ENCODE measurements at regions not wholly inside any gene's neighbourhood (a gene's known extent, or its start where the extent isn't known, plus 50 kb on each side); places are given as distances from the start of the nearest gene placed in this dataset.

DNA sequence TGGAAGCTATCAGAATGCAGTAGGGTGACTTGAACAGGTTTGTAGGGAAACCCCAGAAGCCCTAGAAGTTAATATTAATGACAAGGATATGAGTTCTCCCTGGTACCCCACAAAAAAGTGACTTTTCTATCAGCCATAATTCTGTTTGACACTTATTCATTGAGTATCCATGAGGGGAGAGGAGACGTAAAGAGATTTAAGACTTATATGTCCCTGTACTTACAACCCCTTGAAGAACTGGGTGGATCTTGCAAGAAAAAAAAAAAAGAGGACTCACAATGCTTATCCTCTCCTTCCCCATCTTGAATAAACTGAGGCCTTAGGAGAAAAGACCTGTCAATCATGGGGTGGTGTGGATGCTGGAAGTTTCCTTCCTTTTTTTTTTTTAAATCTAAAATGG, 203.5 kb downstream of the CBLN1 start:
- no peak for DNase-seq (ENCODE audit: low spot score)

DNA sequence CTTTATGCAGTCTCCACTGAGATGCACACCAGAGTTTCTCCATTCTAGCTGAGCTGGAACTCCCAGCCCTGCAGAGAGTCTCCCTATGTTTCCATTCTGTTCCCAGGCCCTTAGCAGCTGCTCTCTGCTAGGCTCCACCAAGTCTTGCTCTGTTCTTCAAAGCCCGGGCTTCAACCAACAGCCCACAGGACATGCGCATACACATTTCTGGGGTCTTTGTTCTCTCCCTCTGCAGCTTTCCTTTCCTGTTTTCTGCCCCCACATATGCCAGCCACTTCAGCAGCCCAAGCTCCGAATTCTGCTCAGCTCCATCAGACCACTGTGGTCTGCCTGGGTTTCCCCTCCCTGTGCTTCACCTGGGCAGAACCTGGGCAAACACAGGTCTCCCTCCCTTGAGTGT, 205.9 kb downstream of the CBLN1 start:
- DNase-seq (ENCODE audit: low spot score) = no peak

DNA sequence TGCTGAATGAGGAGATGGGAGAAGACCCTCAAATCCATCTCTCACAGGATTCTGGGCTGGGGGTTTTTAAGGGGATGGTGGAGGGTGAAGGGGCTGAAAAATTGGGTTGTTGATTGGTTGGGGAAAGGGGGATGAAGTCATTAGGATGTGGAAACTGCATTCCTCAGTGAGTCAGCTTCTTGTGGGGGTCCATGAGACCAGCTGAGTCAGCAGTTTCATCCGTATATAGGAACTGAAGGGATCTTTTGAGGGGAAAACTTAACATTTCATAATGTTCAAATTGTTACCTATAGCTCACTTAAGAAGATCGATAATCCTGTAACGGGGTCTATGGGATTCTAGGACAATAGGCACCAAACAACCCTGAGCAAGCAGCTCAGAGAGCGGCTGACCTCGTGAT, 213.4 kb downstream of the CBLN1 start:
- no peak for DNase-seq (ENCODE audit: low spot score)

DNA sequence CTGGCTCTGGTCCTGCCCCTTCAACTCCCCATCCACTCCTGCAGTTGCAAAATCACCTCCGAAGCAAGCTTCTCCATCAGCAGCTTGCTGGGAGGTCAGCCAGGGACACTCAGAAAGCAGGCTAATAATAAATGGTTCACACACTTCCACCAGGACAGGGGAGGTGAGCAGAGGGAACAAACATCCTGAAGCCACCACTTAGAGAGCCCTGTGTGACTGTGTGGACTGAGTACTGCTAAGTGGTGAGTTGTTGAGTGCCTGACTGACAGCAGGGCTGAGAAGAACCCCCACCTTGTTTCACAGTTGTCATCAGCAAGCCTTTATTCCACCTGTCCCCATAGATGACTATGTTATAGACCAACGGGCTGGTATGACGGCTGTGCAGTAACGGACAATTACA, 213.9 kb downstream of the CBLN1 start:
- no peak for DNase-seq (ENCODE audit: low spot score)

DNA sequence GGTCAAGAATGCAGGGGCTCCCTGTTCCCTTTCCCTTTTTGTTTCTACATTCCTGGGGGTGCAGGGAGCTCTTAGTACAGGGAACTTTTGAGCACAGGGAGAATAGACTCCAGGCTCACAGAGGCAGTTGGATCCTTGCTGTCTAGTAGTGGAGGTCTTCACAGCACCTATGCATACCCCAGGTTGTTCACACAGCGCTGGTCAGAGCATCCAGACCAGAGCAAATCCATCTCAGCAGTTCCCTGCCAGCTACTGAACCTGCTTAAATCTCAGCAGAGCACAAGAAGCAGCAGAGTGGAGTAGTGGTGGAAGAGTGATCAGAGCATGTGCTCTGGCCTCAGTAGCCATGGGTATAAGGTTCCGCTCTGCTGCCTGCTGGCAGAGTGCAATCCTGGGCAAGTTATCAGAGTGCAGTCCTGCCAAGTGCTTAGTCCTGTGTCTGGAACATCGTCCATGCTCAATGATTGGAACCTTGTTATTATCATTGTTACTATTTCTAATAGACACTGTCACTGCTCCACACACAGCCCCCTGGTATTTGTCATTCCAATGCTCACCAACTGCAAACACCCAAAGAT, 220.4 kb downstream of the CBLN1 start:
- no peak for DNase-seq (ENCODE audit: low spot score)

DNA sequence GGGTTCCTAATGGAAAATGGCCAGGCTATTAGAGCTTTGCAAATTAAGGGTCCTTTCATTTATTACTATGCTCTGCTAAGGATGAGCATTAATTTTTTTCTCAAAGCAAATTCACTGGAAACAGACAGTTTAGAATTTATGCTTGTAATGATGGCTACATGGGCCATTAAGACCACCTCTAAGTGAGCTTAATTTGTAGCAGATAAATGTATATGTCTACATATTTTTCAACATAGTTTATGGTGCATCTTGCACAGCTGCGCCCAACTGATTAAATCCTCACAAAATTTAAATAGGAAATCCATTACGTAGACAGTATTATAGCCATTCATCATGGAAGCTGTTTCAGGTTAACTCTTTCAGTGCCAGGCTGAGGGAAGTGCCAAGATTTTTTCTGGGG, 220.9 kb downstream of the CBLN1 start:
- no peak for DNase-seq (ENCODE audit: low spot score)

DNA sequence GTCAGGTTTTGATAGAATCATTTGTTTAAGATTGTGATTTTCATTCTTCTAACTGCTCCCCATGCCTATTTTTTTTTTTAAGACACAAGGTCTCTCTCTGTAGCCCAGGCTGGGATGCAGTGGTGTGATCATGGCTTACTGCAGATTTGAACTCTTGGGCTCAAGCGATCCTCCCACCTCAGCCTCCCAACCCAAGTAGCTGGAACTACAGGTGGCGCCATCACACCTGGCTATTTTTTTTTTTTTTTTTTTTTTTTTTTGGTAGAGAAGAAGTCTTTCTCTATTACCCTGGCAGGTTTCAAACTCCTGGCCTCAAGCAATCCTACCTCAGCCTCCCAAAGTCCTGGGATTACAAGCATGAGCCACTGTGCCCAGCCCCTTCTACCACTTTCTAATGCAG, 223.3 kb downstream of the CBLN1 start:
- no peak for DNase-seq (ENCODE audit: low spot score)

DNA sequence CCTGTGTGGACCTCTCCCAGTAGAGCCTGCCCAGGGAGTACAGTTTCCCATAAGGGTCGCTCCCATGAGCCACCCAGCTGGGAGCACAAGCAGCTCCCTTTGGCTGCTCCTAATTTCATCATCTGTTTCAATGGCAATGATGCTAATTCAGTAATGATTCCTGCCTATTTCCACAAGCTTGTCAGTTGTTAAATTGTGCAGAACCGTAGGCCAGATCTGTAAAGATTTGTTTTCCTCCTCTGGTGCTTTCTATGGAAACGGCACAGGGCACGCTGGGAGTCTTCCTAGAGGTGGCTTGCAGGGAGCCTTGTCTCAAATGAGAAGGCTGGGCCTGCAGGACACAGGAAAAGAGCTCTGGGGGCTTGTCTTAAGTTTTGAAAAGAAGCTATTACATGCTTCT, 223.7 kb downstream of the CBLN1 start:
- no peak for DNase-seq (ENCODE audit: low spot score)

DNA sequence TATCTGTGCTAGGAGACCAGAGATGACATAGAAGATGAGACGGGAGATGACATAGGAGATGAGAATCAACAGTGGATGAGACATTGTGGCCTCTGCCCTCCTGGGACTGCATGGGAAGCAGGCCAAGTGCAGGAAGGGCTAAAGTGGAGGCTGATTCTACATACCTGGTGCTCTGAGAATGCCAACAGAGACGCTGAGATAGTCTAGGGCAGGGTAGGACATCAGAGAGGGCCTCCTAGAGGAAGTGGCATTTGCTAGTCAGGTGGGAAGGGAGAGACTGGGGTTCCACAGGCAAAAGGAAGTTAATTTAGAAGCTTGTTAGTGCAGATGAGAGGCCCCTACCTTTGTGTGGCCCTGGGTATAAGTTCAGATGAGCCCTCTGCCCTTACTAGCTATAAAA, 224.2 kb downstream of the CBLN1 start:
- DNase-seq (ENCODE audit: low spot score) = no peak

DNA sequence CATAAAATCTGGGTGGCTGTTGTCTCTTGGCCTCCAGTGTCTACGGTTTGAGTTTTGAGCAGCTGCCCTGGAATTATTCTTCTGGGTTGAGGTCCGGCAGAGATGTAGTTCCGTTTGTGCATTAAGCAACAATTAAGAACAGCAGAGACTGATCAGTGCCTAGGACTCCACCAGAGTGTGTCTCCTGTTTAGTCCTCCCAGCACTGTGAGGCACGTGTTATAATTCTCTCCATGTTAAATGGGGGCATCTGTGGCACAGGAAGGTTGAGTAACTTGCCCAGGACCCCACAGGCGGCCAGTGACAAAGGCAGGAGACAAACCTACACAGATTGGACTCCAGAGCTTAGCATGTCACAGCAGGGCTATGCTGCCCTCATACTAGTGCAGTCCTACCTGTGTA, 225.1 kb downstream of the CBLN1 start:
- no peak for DNase-seq (ENCODE audit: low spot score)

DNA sequence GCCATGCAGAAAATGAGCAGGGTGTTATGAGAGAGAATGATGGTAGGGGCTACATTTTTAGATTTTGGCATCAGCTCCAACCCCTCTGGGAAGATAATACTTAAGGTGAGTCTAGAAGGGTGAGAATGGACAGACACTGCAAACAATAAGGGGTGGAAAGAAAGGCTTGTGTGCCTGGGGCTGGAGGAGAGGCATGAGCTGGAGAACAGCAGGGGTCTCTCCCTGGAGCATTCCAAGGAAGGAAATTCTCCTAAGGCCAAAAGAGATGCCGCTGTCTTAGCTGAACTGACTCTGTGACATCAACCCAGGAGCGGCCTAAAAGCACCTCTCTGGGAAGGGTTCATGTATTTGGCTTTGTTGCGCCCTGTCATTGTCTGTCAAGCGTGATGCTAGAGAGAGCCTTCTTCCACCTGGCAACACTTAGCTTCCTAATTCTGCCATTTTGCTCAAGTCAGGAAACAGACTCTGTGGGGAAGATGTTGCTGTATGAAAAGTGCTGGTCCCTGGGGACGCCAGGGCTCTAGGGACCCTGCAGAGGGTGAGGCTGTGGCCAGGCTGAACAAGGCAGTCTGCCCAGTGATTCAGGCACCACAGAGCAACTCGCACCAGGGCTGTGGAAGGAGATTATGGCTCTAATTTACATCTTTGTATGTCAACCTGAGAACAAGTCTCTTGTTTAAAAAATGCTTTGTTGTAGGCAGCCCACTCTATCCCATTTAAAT, 225.7 kb downstream of the CBLN1 start:
- no peak for DNase-seq (ENCODE audit: low spot score)

DNA sequence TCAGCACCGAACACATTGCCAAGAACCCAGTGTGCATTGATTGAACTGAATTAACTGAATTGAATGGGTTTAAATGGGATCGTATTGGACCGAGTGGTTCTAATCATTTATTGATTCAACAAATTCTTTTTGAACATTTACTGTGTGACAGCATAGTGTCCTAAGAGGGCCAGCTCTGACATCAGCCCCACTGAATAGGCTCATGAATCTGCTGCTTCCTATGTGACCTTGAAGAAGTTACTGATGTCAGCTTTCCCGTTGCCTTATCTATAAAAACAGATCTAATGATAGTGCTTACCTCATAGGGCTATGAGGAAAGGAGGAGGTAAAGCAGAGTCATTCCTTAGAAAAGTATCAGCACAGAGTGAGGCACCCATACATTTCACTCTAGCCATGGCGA, 226.3 kb downstream of the CBLN1 start:
- DNase-seq (ENCODE audit: low spot score) = no peak

DNA sequence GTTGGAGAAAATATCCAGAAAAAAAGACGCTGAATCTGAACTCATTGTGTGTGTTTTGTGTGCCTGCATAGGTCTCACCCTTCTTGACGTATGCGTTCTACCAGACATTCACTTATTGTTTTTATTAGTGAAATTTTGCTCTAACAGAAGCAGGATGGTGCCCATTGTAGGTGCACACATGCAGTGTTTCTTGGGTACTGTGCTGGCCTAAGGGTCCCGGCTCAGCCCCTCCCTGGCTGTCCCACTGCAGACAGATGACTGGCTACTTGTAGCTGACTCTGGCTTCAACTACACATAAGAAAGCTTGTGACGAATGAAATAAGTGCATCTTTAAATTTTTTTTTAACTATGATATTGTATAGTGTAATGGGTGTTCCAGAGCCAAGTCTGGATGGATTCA, 227.0 kb downstream of the CBLN1 start:
- DNase-seq (ENCODE audit: low spot score) = no peak

DNA sequence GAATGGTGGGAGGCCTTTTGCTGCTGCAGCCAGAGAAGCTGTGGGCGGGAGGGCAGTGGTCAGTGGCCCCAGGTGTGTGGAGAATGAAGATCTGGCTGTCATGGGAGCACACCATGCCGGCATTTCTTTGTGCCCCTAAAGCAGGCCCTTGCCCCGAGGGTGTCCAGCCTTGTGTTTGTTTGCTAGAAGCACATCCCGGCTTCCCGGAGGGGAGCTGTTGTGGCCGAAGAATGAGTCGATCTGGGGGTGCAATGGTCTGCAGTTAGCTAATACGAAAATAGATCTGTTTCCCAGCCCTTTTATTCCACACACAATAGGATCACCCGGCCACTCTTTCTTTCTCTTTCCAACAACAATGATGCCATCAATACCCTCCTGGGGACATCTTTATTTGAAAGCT, 228.8 kb downstream of the CBLN1 start:
- DNase-seq (ENCODE audit: low spot score) = no peak

DNA sequence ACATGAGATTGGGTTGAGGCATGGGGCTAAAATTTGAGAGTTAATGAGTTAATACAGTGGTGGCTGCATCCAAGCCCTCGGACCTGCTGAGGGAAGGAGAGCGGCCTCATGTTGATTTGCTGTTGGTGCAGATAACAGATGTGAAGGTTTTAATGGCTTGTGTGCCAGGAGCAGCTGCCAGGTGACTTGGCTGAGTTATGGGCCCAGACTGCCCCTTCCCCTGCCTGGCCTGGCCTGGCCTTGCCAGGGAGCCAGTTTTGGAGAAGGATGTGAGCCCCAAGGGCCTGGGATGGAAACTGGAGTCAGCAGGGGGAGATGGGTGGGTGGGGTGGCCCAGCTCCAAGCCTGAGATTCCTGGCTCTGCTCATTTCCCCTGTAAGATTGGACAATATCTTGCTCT, 230.1 kb downstream of the CBLN1 start:
- no peak for DNase-seq (ENCODE audit: low spot score)

DNA sequence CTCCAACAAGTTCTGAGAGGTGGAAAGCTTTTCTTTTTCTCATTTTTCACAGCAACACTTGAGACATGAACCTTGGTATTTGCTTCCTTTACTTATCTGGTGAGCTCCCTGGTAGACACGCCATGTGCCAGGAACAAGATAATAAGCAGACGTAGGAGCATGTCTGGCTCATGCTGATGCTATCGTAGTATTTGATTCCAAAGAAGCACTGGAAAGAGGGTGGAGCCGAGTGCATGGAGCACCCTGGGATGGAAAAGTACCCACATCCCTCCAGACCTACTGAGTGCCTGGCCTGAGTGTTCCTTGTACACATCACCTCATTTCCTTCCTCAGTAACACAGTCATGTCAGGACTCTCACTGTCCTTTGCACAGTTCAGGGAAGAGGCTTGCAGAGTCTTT, 231.0 kb downstream of the CBLN1 start:
- DNase-seq (ENCODE audit: low spot score) = no peak

DNA sequence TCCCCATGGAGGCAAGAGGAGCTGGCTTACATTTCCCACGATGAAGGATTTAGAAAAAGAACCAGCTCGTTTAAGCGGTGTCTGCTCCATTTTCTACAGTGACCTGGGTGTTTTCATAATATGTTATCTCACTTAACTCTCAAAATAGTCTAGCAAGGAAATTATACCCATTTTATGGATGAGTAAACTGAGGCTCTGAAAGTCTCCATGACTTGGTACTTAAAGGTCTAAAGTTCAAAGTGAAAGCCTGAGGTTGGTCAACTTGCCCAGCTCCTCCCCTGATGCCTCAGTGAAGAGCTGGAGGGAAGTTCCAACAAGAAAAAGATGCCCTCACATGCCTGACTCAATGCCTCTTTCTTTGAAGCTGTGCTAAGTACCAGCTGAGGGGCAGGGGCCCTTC, 232.0 kb downstream of the CBLN1 start:
- no peak for DNase-seq (ENCODE audit: low spot score)

DNA sequence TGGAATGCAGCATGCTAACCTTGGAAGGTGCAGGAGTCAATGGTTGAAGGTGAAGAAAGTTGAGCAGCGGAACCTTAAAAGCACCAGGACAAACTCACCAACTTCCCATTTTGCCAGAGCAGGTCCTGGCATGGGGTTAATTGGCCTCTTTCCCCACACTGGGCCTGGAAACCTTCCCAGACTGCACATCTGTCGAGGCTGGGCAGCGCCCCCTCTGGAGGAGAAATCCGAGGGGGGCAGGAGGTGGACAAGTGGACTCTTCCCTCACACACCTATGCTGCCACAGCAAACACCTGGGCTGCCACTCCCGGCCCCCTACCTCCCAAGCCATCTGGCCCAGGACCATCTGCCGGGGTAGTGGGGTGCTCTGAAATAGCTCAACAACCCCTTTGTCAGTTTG, 232.4 kb downstream of the CBLN1 start:
- peak; percentile 16 for DNase-seq (ENCODE audit: low spot score)

DNA sequence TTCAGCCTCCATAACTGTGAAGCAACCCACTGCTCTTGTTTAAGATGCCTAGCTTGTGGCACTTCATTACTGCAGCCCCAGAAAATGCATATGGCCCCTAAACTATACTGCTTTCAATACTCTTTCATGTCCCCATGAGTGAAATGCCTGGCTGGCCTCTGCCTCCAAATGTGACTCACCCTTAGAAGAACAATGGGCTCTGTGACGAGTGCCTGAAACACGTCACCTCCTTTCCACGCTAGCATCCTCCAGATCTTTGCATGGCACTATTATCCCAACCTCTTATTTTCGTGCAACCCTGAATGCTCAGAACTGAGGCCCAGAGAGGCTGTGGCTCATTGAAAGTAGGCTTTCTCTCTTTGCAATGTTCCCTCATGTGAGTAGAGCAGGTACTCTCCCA, 233.1 kb downstream of the CBLN1 start:
- DNase-seq (ENCODE audit: low spot score) = peak; percentile 71

DNA sequence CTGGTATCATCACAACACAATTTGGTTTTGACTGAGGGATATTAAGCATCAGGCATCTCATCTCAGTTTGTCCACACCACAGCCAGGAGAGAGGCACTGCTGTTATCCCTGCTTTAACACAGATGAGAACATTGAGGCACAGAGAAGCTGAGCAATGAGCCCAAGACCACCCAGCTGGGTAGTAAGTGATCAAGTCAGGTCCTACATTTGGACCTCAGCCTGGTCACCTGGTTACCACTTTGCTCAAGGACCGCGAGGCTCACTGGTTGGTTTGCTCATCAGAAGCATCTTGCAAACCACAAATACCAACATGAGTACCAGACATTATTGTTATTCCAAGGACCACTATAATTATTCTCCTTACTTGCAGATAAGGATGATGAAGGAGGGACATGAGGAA, 245.5 kb downstream of the CBLN1 start:
- DNase-seq (ENCODE audit: low spot score) = no peak

DNA sequence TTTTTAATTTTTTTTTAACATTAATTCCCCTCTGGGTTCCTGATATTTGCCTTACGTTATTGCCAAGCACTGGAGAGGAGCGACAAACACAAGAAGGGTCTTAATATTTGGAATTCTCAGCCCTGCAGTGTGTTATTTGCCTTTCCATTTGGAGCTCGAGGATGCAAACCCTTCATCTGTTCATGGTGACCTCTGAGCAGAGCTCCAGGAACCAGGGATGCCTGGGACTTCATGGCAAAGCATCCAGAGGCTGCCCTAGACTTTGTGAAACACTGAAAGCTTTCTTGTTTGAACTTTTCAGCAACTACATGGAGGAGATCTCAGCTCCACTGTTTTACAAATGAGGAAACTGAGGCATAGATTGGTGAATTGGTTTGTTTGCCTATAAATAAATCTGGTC, 254.2 kb downstream of the CBLN1 start:
- no peak for DNase-seq (ENCODE audit: low spot score)

DNA sequence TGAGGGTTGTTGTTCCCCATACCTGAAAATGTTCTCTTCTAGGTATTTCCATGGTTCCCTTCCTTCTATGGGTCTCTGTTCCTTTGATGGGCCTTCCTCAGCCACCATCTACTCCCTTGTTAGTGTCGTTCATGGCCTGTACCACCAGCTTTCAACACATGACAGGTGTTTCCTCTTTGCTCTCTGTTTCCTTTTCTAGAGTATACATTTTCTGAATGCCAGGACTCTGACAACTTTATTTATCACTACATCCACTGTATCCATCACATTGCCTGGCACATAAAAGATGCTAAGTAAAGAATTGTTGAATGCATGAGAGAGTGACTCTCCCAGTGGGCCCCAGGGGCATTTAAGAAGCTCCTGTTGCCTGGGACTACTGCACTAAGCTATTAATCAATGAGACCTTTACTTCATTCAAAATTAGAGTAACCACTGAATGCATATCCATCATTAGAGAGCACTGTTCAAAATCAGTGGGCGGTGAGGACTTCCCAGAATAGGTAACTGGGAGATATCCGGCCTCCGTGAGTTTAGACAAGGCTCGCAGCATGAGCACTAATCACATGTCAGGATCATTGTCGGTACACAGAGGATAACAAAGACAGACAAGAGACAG, 255.0 kb downstream of the CBLN1 start:
- DNase-seq (ENCODE audit: low spot score) = no peak

DNA sequence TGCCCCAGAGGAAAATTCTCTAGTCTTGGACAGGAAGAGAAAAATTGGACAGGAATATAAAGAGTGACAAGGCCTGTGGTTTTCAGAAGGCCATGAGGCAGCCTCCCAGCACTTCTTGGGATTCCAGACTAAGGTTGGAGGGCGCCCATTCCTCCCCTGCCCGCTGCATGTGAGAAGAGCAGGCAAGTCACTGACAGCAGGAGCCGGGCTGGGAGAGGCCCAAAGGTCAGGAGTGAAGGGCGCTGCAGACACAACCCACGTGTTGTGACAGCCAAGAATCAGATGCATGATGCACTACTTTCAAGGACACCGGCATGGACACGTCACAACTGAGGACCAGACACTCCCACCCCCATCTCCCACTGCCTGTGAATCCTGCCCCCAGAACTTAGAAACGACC, 256.7 kb downstream of the CBLN1 start:
- no peak for DNase-seq (ENCODE audit: low spot score)

DNA sequence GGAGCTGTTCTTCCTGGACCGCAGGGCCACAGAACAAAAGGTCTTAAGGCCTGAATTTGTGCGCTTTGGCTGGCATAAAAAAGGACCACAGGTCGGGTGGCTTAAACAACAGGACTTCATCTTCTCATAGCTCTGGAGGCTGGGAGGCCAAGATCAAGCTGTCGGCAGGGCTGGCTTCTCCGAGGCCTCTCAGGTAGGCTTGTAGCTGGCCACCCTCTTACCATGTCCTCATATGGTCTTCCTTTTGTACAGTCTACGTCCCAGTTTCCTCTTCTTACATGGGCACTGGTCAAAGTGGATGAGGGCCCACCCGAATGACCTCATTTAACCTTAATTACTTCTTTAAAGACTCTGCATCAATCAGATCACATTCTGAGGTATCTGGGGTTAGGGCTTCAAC, 257.6 kb downstream of the CBLN1 start:
- DNase-seq (ENCODE audit: low spot score) = no peak
